Fibroblast of lung (primary cell): ENCODE measurements at regions not wholly inside any gene's neighbourhood (a gene's known extent, or its start where the extent isn't known, plus 50 kb on each side); places are given as distances from the start of the nearest gene placed in this dataset.

Experiments
- DNase-seq, 2 donors: peaks; one replicate each; pipeline versions ENCODE4 v3.0.0 to v3.0.0-alpha.2; 2010; ENCODE audit warnings: low read depth in 2 of 2
- H2AFZ ChIP-seq: 2 replicates; pipeline ENCODE4 v1.5.1; 2012; ENCODE audit warnings: low read length, control low read depth, inconsistent platforms
- H3K27ac ChIP-seq: 2 replicates; pipeline ENCODE4 v1.5.1; 2011; ENCODE audit warnings: low read length, control low read depth; ENCODE audit not compliant: insufficient read depth
- H3K27me3 ChIP-seq: 2 replicates; pipeline ENCODE4 v1.5.1; 2011; ENCODE audit warnings: mild to moderate bottlenecking, low read length; ENCODE audit not compliant: control insufficient read depth, insufficient read depth
- H3K36me3 ChIP-seq: 2 replicates; pipeline ENCODE4 v1.5.1; 2011; ENCODE audit warnings: low read length; ENCODE audit not compliant: control insufficient read depth, insufficient read depth
- H3K4me1 ChIP-seq: 2 replicates; pipeline ENCODE4 v1.5.1; 2011; ENCODE audit warnings: low read length; ENCODE audit not compliant: control insufficient read depth, insufficient read depth; ENCODE audit errors: extremely low read depth
- H3K4me2 ChIP-seq: 2 replicates; pipeline ENCODE4 v1.5.1; 2011; ENCODE audit warnings: low read length, control low read depth; ENCODE audit not compliant: insufficient read depth; ENCODE audit errors: extremely low read depth
- H3K4me3 ChIP-seq, 4 experiments: fragments of 200-600 bp in 1 of 4; sonication (generic) in 1 of 4; replicated peaks in 1 of 4; 2 replicates each; pipeline ENCODE4 v1.5.1; 2011 to 2016; ENCODE audit warnings: low read length in 4 of 4, low read depth in 3 of 4, mild to moderate bottlenecking in 3 of 4, control low read depth in 2 of 4, inconsistent platforms in 1 of 4, mixed read lengths in 1 of 4; ENCODE audit not compliant: insufficient read depth in 1 of 4; ENCODE audit errors: control extremely low read depth in 1 of 4
- H3K79me2 ChIP-seq: 2 replicates; pipeline ENCODE4 v1.5.1; 2012; ENCODE audit warnings: mild to moderate bottlenecking, low read length, inconsistent platforms; ENCODE audit not compliant: control insufficient read depth, insufficient read depth
- H3K9ac ChIP-seq: 2 replicates; pipeline ENCODE4 v1.5.1; 2011; ENCODE audit warnings: mild to moderate bottlenecking, low read length, control low read depth; ENCODE audit not compliant: insufficient read depth
- H3K9me3 ChIP-seq: 2 replicates; pipeline ENCODE4 v1.5.1; 2012; ENCODE audit warnings: low read depth, low read length; ENCODE audit not compliant: control insufficient read depth, insufficient read depth
- H4K20me1 ChIP-seq: 2 replicates; pipeline ENCODE4 v1.5.1; 2011; ENCODE audit warnings: low read length; ENCODE audit not compliant: control insufficient read depth, insufficient read depth; ENCODE audit errors: extremely low read depth
- EZH2 ChIP-seq: IDR thresholded peaks from 2 replicates; pipeline ENCODE4 v1.5.1; 2012; ENCODE audit warnings: low read length, control low read depth, mild to moderate bottlenecking; ENCODE audit errors: missing control alignments
- TF ChIP-seq, protein P1 (sequence below), 2 donors: IDR thresholded peaks in 1 of 2; conservative IDR thresholded peaks in 1 of 2; 1 replicate in 1 of 2; 2 replicates in 1 of 2; pipeline ENCODE4 v1.5.1; 2011 to 2012; ENCODE audit warnings: low read length in 2 of 2, control low read depth in 1 of 2, inconsistent platforms in 1 of 2, low read depth in 1 of 2, mild to moderate bottlenecking in 1 of 2

DNA sequence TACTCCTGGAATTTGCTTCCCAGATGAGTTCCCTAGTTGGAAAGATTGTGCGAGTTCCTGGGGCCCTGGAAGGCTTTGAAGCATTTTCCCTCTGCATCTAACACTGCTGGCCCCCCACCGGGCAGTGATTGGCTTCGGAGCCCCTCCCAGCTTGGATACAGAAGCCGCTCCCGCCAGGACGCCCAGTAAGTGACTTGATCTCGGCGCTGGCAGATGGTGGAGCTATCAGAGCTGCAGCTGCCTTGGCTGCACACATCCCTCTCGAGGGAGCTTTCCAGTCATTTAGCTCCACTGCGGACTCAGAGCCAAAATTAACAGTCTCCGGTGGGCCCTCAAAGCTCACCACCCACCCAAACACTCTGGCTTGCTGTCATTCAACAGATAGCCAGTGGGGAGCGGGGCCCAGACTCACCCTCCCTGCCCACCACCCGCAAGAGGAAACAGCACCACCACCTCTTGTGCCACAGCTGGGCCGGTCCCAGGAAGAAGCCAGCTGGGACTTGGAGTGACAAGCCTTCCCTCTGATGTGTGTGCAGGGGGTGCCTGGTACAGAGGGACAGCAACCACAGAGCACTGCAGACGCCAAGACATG is 162.3 kb downstream of the TRIM29 start:
- Histone ChIP-seq H3K27me3 (no peaks in the 10 kb centered on the region), H4K20me1 (no peaks in the 10 kb centered on the region), H3K27ac (no peak overlapping the region), H3K79me2 (no peaks in the 10 kb centered on the region), H3K4me2 (no peak overlapping the region), H3K9me3 (no peaks in the 10 kb centered on the region), H3K36me3 (no peaks in the 10 kb centered on the region), H3K4me3 (no peak overlapping the region), H3K9ac (no peak overlapping the region), H3K4me1 (no peaks in the 10 kb centered on the region), H2AFZ (no peak overlapping the region)
- TF ChIP-seq, protein P1, sequence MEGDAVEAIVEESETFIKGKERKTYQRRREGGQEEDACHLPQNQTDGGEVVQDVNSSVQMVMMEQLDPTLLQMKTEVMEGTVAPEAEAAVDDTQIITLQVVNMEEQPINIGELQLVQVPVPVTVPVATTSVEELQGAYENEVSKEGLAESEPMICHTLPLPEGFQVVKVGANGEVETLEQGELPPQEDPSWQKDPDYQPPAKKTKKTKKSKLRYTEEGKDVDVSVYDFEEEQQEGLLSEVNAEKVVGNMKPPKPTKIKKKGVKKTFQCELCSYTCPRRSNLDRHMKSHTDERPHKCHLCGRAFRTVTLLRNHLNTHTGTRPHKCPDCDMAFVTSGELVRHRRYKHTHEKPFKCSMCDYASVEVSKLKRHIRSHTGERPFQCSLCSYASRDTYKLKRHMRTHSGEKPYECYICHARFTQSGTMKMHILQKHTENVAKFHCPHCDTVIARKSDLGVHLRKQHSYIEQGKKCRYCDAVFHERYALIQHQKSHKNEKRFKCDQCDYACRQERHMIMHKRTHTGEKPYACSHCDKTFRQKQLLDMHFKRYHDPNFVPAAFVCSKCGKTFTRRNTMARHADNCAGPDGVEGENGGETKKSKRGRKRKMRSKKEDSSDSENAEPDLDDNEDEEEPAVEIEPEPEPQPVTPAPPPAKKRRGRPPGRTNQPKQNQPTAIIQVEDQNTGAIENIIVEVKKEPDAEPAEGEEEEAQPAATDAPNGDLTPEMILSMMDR (conservative IDR thresholded peaks at IDR 0.05 in 1 of 2, IDR thresholded peaks at IDR 0.05 in 1 of 2; ENCODE audit: low read depth in 1 of 2, low read length in 2 of 2), result no peak
- TF ChIP-seq EZH2, result no peak
- no peak for DNase-seq

DNA sequence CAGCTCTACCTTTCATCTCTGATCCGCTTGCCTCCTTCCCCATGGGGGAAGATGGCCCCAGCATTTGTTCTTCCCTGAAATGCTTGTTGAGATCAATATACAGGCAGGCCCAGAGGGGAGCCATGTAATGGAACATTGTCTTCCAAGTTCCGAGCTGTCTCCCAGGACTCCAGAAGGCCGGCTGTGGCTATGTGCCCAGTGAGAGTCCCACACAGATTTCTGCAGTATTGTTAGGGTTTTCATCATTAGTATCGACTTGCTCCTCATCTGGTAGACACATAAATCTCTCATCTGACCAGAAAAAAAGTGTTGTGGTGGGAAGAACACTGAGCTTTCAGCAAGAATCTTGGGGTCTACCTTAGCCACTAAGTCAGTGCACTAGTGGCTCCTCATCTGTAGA is 163.4 kb downstream of the TRIM29 start:
- Histone ChIP-seq H3K9ac (no peak overlapping the region), H3K27ac (no peak overlapping the region), H3K36me3 (no peaks in the 10 kb centered on the region), H3K4me2 (no peak overlapping the region), H3K27me3 (no peaks in the 10 kb centered on the region), H2AFZ (no peak overlapping the region), H3K79me2 (no peaks in the 10 kb centered on the region), H3K4me1 (no peaks in the 10 kb centered on the region), H3K4me3 (no peak overlapping the region), H4K20me1 (no peaks in the 10 kb centered on the region), H3K9me3 (no peaks in the 10 kb centered on the region)
- TF ChIP-seq EZH2, result no peak
- TF ChIP-seq, protein P1 (conservative IDR thresholded peaks at IDR 0.05 in 1 of 2, IDR thresholded peaks at IDR 0.05 in 1 of 2; ENCODE audit: low read depth in 1 of 2, low read length in 2 of 2), result no peak
- no peak for DNase-seq

DNA sequence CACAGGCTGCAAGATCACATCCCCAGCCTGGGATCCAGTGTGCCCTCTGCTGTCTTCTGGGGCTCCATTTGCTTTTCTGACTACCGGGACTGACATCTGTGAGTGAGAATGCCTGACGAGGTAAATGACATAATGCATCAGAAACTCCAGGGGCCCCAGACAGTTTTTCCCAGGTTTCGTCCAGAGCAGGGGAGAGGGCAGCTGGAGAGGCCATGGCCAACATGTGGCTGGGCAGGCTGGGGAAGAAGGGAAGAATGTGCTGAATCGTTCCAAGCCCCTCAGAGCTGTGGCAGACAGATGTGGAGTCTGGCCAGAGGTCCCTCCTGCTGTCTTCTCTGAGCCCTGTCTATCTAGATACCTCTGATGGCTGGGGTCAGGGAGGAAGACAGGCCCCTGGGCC is 163.9 kb downstream of the TRIM29 start:
- Histone ChIP-seq H3K27me3 (no peaks in the 10 kb centered on the region), H3K36me3 (no peaks in the 10 kb centered on the region), H2AFZ (no peak overlapping the region), H3K9ac (no peak overlapping the region), H3K4me2 (no peak overlapping the region), H3K27ac (no peak overlapping the region), H4K20me1 (no peaks in the 10 kb centered on the region), H3K4me3 (no peak overlapping the region), H3K79me2 (no peaks in the 10 kb centered on the region), H3K4me1 (no peaks in the 10 kb centered on the region), H3K9me3 (no peaks in the 10 kb centered on the region)
- no peak for TF ChIP-seq EZH2
- TF ChIP-seq, protein P1 (conservative IDR thresholded peaks at IDR 0.05 in 1 of 2, IDR thresholded peaks at IDR 0.05 in 1 of 2; ENCODE audit: low read depth in 1 of 2, low read length in 2 of 2), result no peak
- DNase-seq, result no peak
